Skeletal muscle satellite cell (primary cell): ENCODE measurements at regions not wholly inside any gene's neighbourhood (a gene's known extent, or its start where the extent isn't known, plus 50 kb on each side); places are given as distances from the start of the nearest gene placed in this dataset.
A peak's percentile ranks its signal among the peaks of the same experiment; 100 is the strongest.
"Not testable (repeated sequence)": the region's sequence is repeated elsewhere in the genome, so short reads cannot be mapped to it uniquely, and the experiment has no call there.

ENCODE experiments used
- H3K27me3 ChIP-seq: 2 replicates; pipeline ENCODE4 v1.7.0; 2013; ENCODE audit warnings: low read length; ENCODE audit not compliant: control insufficient read depth, insufficient read depth
- H3K36me3 ChIP-seq: 2 replicates; pipeline ENCODE4 v1.7.0; 2013; ENCODE audit warnings: mild to moderate bottlenecking, control low read depth, low read length; ENCODE audit not compliant: insufficient read depth
- H3K4me1 ChIP-seq: 2 replicates; pipeline ENCODE4 v1.7.0; 2013; ENCODE audit warnings: low read length; ENCODE audit not compliant: control insufficient read depth, insufficient read depth
- H3K4me2 ChIP-seq: 2 replicates; pipeline ENCODE4 v1.7.0; 2013; ENCODE audit warnings: mild to moderate bottlenecking, low read length
- H3K4me3 ChIP-seq: 2 replicates; pipeline ENCODE4 v1.7.0; 2013; ENCODE audit warnings: low read length
- H3K9ac ChIP-seq: 2 replicates; pipeline ENCODE4 v1.7.0; 2013; ENCODE audit warnings: mild to moderate bottlenecking, low read depth, low read length, moderate library complexity
- H3K9me3 ChIP-seq: replicated peaks from 2 replicates; pipeline ENCODE4 v1.7.0; 2013; ENCODE audit warnings: mild to moderate bottlenecking, control low read depth, low read length

DNA sequence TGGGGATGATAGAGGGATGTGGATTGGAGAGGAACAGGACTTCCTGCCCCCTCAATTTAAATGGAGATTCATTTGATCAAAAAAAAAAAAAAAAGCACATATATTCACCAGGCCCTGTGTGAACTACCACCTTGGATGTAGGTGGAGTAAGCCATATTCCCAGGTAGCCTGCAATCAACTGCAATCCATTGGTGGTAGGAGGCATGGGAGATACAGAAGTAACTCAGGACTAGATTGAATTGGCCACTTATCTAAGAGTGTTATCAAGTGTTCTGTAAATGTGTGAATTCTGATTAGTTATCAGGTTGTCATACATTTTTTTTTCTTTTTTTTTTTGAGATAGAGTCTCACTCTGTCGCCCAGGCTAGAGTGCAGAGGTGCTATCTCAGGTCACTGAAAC lies 124.1 kb upstream of the ESR1 start:
- no peaks in the 10 kb centered on the region for H3K36me3 ChIP-seq
- no peak overlapping the region for H3K9ac ChIP-seq
- no peak overlapping the region for H3K4me3 ChIP-seq
- no peak overlapping the region for H3K4me2 ChIP-seq
- peaks cover 10% of the 10 kb centered on the region for H3K4me1 ChIP-seq
- no peaks in the 10 kb centered on the region for H3K27me3 ChIP-seq
- no peaks in the 10 kb centered on the region for H3K9me3 ChIP-seq

DNA sequence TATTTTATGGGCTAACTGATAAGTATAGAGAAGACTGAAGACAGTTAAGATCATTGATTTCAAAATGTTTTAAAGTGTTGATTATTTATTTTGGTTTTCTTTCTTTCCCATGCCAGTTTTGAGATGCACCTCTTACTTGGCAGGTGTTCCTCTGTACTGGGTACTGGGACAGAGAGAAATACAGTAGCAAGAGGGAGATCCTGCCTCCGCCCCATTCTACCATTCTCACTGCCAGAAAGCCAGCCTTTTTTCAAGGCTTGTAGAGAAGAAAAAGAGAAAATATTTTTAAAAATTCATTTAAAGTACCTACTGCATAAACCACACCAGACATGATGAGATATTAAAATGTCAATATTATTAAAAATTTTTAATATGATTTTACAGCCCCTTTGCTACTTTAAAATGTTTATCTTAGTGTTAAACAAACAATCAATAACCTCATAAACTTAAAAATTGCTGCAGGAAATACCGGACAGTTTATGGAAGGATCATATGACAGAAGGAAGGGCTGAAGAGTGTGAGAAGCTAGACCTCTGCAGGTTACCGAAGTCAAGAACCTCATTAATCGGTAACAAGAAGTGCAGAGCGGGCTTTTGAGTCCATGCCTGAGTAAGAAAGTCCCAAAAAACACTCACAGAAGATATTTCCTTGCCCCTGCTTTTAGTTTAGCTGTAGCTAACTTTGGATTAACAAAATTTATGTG lies 117.8 kb upstream of the ESR1 start:
- peaks cover 8% of the 10 kb centered on the region for H3K4me1 ChIP-seq
- peak overlapping the region; percentile 85 for H3K4me2 ChIP-seq
- no peak overlapping the region for H3K4me3 ChIP-seq
- no peaks in the 10 kb centered on the region for H3K36me3 ChIP-seq
- H3K9me3 ChIP-seq, result no peaks in the 10 kb centered on the region
- no peaks in the 10 kb centered on the region for H3K27me3 ChIP-seq
- peak overlapping the region; percentile 77 for H3K9ac ChIP-seq

DNA sequence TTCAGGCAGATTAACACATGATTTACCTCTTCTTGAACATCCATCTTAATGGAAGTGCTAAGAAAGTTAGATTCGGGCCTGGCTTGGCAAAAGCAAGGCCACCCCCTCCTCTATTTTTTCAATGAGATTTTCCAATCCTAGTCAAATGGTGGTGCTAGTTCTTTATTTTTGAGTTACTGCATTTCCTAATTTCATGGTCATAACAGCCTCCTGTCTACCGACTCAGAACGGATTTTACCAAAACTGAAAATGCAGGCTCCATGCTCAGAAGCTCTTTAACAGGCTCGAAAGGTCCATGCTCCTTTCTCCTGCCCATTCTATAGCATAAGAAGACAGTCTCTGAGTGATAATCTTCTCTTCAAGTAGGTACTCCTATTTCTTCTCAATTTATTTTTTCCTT lies 117.2 kb upstream of the ESR1 start:
- peak overlapping the region; percentile 77 for H3K9ac ChIP-seq
- H3K4me3 ChIP-seq, result peak overlapping the region; percentile 65
- peaks cover 8% of the 10 kb centered on the region for H3K4me1 ChIP-seq

DNA sequence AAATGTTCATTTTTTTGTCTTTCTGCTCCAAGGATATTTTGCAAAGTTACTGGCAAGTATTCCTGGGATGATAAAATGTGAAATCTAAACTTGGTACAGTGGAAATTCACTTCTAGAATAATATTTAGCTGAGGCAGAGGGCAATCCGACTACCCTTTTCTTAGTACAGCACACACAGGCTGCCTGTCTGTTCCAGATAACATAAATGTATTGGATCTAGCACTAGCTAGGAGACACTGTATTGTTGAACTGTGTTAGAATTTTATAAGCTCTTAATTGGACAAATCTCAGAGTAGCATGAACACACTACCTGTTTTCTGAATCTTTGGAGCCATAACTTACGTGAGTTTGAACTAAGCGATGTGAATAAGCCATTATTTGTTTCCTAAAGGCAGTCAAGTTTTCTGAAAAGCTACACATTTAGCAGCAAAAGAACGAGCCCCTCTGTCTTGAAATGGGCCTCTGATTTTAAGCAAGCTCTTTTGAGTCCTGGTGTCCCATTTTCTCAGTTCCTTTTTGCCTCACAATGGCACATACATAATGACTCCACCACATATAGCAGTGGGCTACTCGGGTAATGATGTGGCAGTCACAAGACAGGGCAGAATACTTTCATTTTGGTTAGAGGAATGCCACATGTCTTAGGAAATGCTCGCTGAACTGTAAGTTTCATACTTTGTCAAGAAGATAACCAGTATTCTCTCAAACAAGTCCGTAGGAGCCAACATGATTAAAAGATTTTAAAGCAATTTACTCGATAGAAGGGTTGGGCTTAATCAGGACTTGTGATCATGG lies 116.5 kb upstream of the ESR1 start:
- Histone ChIP-seq H3K4me3 (peak overlapping the region; percentile 65), H3K9me3 (no peaks in the 10 kb centered on the region), H3K9ac (peak overlapping the region; percentile 77), H3K36me3 (no peaks in the 10 kb centered on the region), H3K4me1 (peaks cover 8% of the 10 kb centered on the region), H3K4me2 (peak overlapping the region; percentile 85), H3K27me3 (no peaks in the 10 kb centered on the region)

More for the DNA sequence above, 117.2 kb upstream of the ESR1 start:
- H3K4me2 ChIP-seq, result peak overlapping the region; percentile 85
- H3K36me3 ChIP-seq, result no peaks in the 10 kb centered on the region
- H3K9me3 ChIP-seq, result no peaks in the 10 kb centered on the region
- no peaks in the 10 kb centered on the region for H3K27me3 ChIP-seq

DNA sequence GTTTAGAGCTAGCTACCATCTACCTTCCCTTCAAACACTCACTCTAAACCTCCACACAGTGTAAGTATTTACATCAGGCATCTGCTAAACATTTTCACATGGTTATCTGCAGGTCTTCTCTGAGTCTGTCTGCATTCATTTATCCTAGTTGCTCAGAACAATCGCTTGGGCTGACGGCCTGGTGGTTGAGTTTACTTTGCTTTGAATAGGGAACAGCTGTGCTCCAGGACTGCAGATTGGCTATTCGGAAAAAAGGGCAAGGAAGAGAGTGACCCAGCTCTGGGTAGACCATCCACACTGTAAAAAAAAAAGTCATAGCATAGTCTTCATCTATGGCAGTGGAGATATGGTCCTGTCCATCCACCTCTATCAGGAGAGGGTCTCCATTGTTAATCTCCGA lies 115.3 kb upstream of the ESR1 start:
- Histone ChIP-seq H3K9me3 (no peaks in the 10 kb centered on the region), H3K27me3 (no peaks in the 10 kb centered on the region), H3K4me1 (peaks cover 8% of the 10 kb centered on the region), H3K36me3 (no peaks in the 10 kb centered on the region), H3K4me2 (peak overlapping the region; percentile 85), H3K4me3 (peak overlapping the region; percentile 65), H3K9ac (peak overlapping the region; percentile 77)

DNA sequence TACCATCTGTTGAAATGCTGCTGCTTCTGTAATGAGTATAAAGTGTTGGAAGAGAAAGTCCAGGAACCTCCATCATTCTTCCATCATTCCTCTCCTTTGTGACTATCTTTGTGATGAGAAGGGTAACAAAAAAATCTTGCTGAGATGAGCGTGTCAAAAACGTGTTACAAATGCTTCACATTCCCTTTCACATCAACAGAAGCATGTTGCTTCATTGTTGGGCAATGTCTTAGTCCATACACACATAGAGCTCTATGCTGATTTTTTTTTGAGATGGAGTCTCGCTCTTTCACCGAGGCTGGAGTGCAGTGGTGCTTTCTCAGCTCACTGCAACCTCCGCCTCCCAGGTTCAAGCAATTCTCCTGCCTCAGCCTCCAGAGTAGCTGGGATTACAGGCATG lies 114.1 kb upstream of the ESR1 start:
- Histone ChIP-seq H3K4me3 (no peak overlapping the region), H3K9me3 (no peaks in the 10 kb centered on the region), H3K4me1 (peaks cover 8% of the 10 kb centered on the region), H3K9ac (no peak overlapping the region), H3K27me3 (no peaks in the 10 kb centered on the region), H3K4me2 (no peak overlapping the region), H3K36me3 (no peaks in the 10 kb centered on the region)

DNA sequence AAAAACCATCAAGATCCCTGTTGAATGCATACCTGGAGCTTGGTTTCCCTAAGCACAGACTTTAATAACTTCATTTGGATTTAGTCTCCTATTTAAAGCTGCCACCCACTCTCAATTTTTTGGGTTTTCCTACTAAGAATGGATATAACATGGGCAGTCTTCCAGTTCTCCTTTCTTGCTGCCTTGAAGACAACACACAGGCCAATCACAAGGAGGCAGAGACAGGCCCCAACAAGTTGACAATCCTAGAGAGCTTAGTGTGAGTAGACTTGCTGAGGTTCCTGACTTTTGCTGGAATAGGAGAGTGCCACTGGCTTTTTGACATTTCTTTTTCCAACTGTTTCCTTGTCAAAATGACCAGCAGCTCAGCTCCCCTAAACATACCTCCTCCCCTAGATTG lies 112.3 kb upstream of the ESR1 start:
- H3K4me2 ChIP-seq, result no peak overlapping the region
- no peaks in the 10 kb centered on the region for H3K27me3 ChIP-seq
- H3K4me1 ChIP-seq, result peaks cover 3% of the 10 kb centered on the region
- H3K9me3 ChIP-seq, result no peaks in the 10 kb centered on the region
- H3K9ac ChIP-seq, result no peak overlapping the region
- H3K36me3 ChIP-seq, result no peaks in the 10 kb centered on the region
- no peak overlapping the region for H3K4me3 ChIP-seq

DNA sequence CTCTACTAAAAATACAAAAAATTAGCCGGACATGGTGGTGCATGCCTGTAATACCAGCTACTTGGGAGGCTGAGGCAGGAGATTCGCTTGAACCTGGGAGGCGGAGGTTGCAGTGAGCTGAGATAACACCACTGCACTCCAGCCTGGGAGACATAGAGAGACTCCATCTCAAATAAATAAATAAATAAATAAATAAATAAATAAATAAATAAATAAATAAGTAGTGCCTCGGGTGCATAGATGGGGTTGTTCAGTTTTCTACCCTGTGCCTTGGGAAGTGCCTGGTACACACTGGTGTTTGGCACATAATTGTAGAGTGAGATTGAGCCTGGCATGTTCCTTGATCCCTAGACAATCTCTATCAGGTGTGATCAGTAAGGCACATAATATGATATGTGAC lies 111.2 kb upstream of the ESR1 start:
- H3K27me3 ChIP-seq, H3K4me2 ChIP-seq, H3K4me1 ChIP-seq, H3K9ac ChIP-seq, H3K9me3 ChIP-seq, H3K4me3 ChIP-seq, H3K36me3 ChIP-seq: not testable (repeated sequence)

DNA sequence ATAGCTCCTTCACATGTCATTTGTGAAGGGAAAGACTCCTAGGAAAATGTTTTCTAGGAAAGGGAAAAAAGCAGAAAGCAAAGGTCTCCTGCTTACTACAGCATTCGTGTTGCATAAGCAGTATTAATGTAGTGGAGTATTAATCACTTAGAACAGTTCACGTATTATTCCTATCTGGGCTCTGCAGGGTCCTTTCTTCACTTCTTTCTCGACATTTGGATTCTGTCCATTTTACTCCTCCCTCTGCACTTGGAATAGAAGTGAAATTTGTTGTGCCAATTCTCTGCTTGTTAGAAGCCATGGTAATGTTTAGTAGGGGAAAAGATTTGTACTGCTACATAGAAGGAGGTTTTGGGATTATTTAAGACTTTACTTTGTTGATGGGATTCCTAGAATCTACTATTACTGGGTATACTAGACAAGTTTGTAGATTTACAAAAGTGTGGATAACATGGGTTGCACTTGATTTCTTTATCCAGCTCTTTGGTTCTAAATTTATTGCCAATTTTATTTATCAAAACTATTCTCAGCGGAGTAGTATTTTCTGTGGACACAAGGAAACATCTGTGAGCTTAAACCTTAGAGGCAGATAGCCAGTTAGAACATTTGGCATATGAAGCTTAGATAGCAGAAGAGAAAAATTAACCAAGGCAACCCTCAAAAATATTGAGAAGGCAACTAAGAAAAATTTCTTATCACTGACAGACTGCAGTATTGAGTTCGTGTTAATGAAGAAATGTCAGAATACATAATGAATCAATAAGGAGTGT lies 108.4 kb upstream of the ESR1 start:
- no peaks in the 10 kb centered on the region for H3K9me3 ChIP-seq
- no peak overlapping the region for H3K9ac ChIP-seq
- no peak overlapping the region for H3K4me2 ChIP-seq
- H3K4me1 ChIP-seq, result no peaks in the 10 kb centered on the region
- no peaks in the 10 kb centered on the region for H3K27me3 ChIP-seq
- H3K36me3 ChIP-seq, result no peaks in the 10 kb centered on the region
- no peak overlapping the region for H3K4me3 ChIP-seq

DNA sequence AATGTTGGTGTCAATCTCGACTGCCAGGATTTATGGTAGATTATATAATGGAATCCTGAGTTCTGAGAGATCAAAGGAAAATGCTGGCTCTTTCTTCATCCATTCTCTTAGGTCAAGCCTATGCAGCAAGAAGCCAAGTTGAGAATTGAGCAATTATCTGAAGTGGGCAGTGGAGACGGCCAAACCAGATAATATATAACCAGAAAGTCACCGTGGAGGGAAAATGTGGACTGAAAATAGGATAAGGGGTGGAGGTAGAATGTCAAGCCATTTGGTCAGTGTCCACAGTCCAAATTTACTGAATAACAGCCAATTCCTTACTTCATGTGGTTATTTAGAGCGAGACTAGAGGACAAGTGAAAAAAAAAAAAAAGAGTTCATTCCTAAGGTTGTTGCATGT lies 107.8 kb upstream of the ESR1 start:
- H3K9ac ChIP-seq, result no peak overlapping the region
- no peaks in the 10 kb centered on the region for H3K4me1 ChIP-seq
- no peaks in the 10 kb centered on the region for H3K36me3 ChIP-seq
- H3K4me3 ChIP-seq, result no peak overlapping the region
- no peak overlapping the region for H3K4me2 ChIP-seq
- no peaks in the 10 kb centered on the region for H3K27me3 ChIP-seq
- no peaks in the 10 kb centered on the region for H3K9me3 ChIP-seq

DNA sequence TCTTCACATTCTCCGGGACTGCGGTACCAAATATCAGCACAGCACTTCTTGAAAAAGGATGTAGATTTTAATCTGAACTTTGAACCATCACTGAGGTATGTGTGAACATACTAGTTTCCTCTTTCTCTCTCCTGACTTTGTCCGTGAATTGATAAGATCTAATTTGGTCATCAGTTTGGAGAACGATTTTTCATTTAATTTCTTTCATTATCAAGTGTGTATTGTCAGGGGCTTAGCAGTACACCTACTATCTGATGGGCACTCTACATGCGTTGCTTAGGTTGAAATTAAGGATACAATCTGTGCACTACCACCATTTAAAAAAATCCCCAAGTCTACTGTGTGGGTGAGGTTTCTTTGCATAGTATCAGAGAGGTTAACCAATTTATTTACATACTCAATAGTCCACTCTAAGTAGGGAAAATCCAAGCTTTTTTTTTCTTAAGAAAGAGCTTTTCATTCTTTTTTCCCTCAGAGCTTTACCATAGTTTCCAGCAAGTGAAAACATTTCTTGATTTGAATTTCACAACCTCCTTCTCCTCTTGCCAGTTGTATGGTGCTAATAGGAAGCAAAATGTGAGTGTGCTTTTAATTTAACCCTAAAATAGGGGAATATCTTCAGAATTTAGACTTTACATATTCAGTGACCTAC lies 105.4 kb upstream of the ESR1 start:
- H3K4me1 ChIP-seq, result no peaks in the 10 kb centered on the region
- H3K9ac ChIP-seq, result no peak overlapping the region
- H3K4me2 ChIP-seq, result no peak overlapping the region
- no peaks in the 10 kb centered on the region for H3K9me3 ChIP-seq
- no peaks in the 10 kb centered on the region for H3K36me3 ChIP-seq
- no peaks in the 10 kb centered on the region for H3K27me3 ChIP-seq
- H3K4me3 ChIP-seq, result no peak overlapping the region
